K562 (cell line): ENCODE measurements at regions not wholly inside any gene's neighbourhood (a gene's known extent, or its start where the extent isn't known, plus 50 kb on each side); places are given as distances from the start of the nearest gene placed in this dataset.

Experiments
- ATAC-seq: fragments of 200-7000 bp; cut with Tn5 transposase; 3 replicates; pipeline ENCODE4 v1.9.1; 2020; ENCODE audit warnings: moderate library complexity
- BruUV-seq: library from RNA; stranded (reverse); fragments of 400-500 nt; replicated peaks from 2 replicates; lab custom pipeline; 2021; lab: Mats Ljungman, UMichigan
- CTCF ChIA-PET: fragments of 300-600 bp; formaldehyde crosslinking; extraction: SDS; loops from one replicate; lab custom pipeline; 2021; ENCODE audit warnings: low intra/inter-chr PET ratio; lab: Yijun Ruan, JAX
- POLR2A ChIA-PET: fragments of 300-600, 350-650 bp; sonication (Branson Sonifier 250); formaldehyde crosslinking; extraction: SDS; loops from one replicate; lab custom pipeline; 2021; ENCODE audit warnings: antibody characterized with exemption, inconsistent platforms; lab: Yijun Ruan, JAX
- DNase-seq, 4 experiments: peaks; one replicate each; pipeline versions ENCODE4 v3.0.0 to v3.0.0-alpha.2; 2011 to 2018; ENCODE audit warnings: low spot score in 3 of 4, mixed read lengths in 3 of 4; ENCODE audit errors: extremely low read depth in 1 of 4
- FAIRE-seq: peaks from 2 replicates; lab custom pipeline; 2011; peaks lifted over from hg19 to GRCh38; lab: Jason Lieb, UNC
- H2AFZ ChIP-seq: 2 replicates; pipeline ENCODE4 v1.6.0; 2011; ENCODE audit warnings: low read depth, low read length, control low read depth, inconsistent platforms
- H3K27ac ChIP-seq: fragments of 200-600 bp; 3 replicates; pipeline ENCODE4 v1.8.0; 2011; ENCODE audit warnings: low read depth, mild to moderate bottlenecking, control low read depth, inconsistent platforms, low read length, moderate library complexity, mixed read lengths; ENCODE audit errors: extremely low read depth
- H3K27me3 ChIP-seq, 2 experiments: fragments of 300-600 bp in 1 of 2; 2 replicates in 1 of 2; 3 replicates in 1 of 2; pipeline versions ENCODE4 v1.6.0 to v1.8.0; 2011; ENCODE audit warnings: inconsistent platforms in 2 of 2, low read length in 2 of 2, mild to moderate bottlenecking in 1 of 2, mixed read lengths in 1 of 2, moderate library complexity in 1 of 2; ENCODE audit not compliant: control insufficient read depth in 2 of 2, insufficient read depth in 2 of 2
- H3K36me3 ChIP-seq: fragments of 300-600 bp; 3 replicates; pipeline ENCODE4 v1.8.0; 2011; ENCODE audit warnings: mild to moderate bottlenecking, low read length, inconsistent platforms; ENCODE audit not compliant: control insufficient read depth, insufficient read depth
- H3K4me1 ChIP-seq, 2 experiments: fragments of 200-600 bp in 1 of 2; replicated peaks in 1 of 2; 2 replicates in 1 of 2; 3 replicates in 1 of 2; pipeline versions ENCODE4 v1.5.1 to v1.8.0; 2011; ENCODE audit warnings: inconsistent platforms in 2 of 2, low read length in 2 of 2, mild to moderate bottlenecking in 1 of 2, mixed read lengths in 1 of 2, moderate library complexity in 1 of 2; ENCODE audit not compliant: control insufficient read depth in 2 of 2, insufficient read depth in 2 of 2
- H3K4me2 ChIP-seq: 2 replicates; pipeline ENCODE4 v1.6.1; 2011; ENCODE audit warnings: low read length, control low read depth, inconsistent platforms, mixed read lengths; ENCODE audit not compliant: insufficient read depth
- H3K4me3 ChIP-seq: fragments of 200-600 bp; sonication (generic), shearing (Covaris generic); 2 replicates; pipeline ENCODE4 v1.5.1; 2016; ENCODE audit warnings: control low read depth, inconsistent platforms
- H3K79me2 ChIP-seq: fragments of 200-600 bp; 3 replicates; pipeline ENCODE4 v1.8.0; 2011; ENCODE audit warnings: low read length, inconsistent platforms; ENCODE audit not compliant: control insufficient read depth, insufficient read depth
- H3K9ac ChIP-seq, 2 experiments: 2 replicates each; pipeline versions ENCODE4 v1.6.0 to v1.6.1; 2011; ENCODE audit warnings: low read depth in 2 of 2, low read length in 2 of 2, control low read depth in 1 of 2, inconsistent platforms in 1 of 2, mild to moderate bottlenecking in 1 of 2, mixed read lengths in 1 of 2; ENCODE audit not compliant: insufficient read depth in 1 of 2
- H3K9me1 ChIP-seq: one replicate; pipeline ENCODE4 v1.6.0; 2011; ENCODE audit warnings: inconsistent platforms, mild to moderate bottlenecking, low read length, moderate library complexity; ENCODE audit not compliant: control insufficient read depth, insufficient read depth
- H3K9me3 ChIP-seq: replicated peaks from 2 replicates; pipeline ENCODE4 v1.5.1; 2011; ENCODE audit warnings: low read depth, low read length, inconsistent platforms; ENCODE audit not compliant: control insufficient read depth, insufficient read depth
- H4K20me1 ChIP-seq: replicated peaks from 2 replicates; pipeline ENCODE4 v1.6.1; 2011; ENCODE audit warnings: low read length, inconsistent platforms, mixed read lengths; ENCODE audit not compliant: control insufficient read depth, insufficient read depth
- BDP1 ChIP-seq: IDR thresholded peaks from 3 replicates; pipeline ENCODE4 v1.6.1; 2011; ENCODE audit not compliant: insufficient read length, insufficient read depth
- EP400 ChIP-seq: fragments of 450-650 bp; IDR thresholded peaks from 2 replicates; pipeline ENCODE4 v1.6.1; 2017; ENCODE audit warnings: antibody characterized with exemption, mild to moderate bottlenecking, moderate library complexity
- FOXP1 ChIP-seq: sonication (generic); formaldehyde crosslinking; IDR thresholded peaks from 2 replicates; pipeline ENCODE4 v1.8.0; 2022; ENCODE audit warnings: mild to moderate bottlenecking, missing genetic modification reagents
- KLF10 ChIP-seq: fragments of 250-450 bp; sonication (Bioruptor Pico); IDR thresholded peaks from 2 replicates; pipeline ENCODE4 v1.6.1; 2021; ENCODE audit warnings: matching md5 sums
- KLF13 ChIP-seq: fragments of 450-650 bp; IDR thresholded peaks from 2 replicates; pipeline ENCODE4 v1.6.1; 2016; ENCODE audit warnings: missing genetic modification characterization, low read depth, mild to moderate bottlenecking, missing compliant biosample characterization, moderate library complexity, borderline replicate concordance
- NFATC3 ChIP-seq: fragments of 450-650 bp; IDR thresholded peaks from 2 replicates; pipeline ENCODE4 v1.6.1; 2017; ENCODE audit warnings: mild to moderate bottlenecking
- NFYB ChIP-seq: IDR thresholded peaks from 2 replicates; pipeline ENCODE4 v1.6.1; 2011; ENCODE audit warnings: mild to moderate bottlenecking, moderate library complexity; ENCODE audit not compliant: insufficient read length; ENCODE audit errors: extremely low read depth
- PHF21A ChIP-seq: fragments of 450-650 bp; IDR thresholded peaks from 2 replicates; pipeline ENCODE4 v1.6.1; 2017; ENCODE audit warnings: low read depth, borderline replicate concordance
- POLR2AphosphoS2 ChIP-seq: IDR thresholded peaks from 2 replicates; pipeline ENCODE4 v1.6.1; 2012; ENCODE audit warnings: low read length, improper control_type of control experiment
- PTBP1 ChIP-seq: fragments of 200-400 bp; formaldehyde crosslinking; IDR thresholded peaks from 2 replicates; pipeline ENCODE4 v1.6.1; 2017; ENCODE audit warnings: low read depth, low read length
- RNF2 ChIP-seq: sonication (generic); IDR thresholded peaks from 2 replicates; pipeline ENCODE4 v1.6.1; 2016
- SIN3B ChIP-seq: fragments of 450-650 bp; IDR thresholded peaks from 2 replicates; pipeline ENCODE4 v1.6.1; 2017; ENCODE audit warnings: low read depth, mild to moderate bottlenecking, moderate library complexity
- TBL1XR1 ChIP-seq, 2 experiments: IDR thresholded peaks; 2 replicates each; pipeline ENCODE4 v1.6.1; 2012; ENCODE audit warnings: improper control_type of control experiment in 2 of 2, low read length in 2 of 2, mild to moderate bottlenecking in 1 of 2
- TSC22D4 ChIP-seq: fragments of 450-650 bp; IDR thresholded peaks from 2 replicates; pipeline ENCODE4 v1.6.1; 2016; ENCODE audit warnings: missing genetic modification characterization, missing biosample characterization, control low read depth
- ZNF449 ChIP-seq: fragments of 250-450 bp; sonication (Bioruptor Pico); IDR thresholded peaks from 2 replicates; pipeline ENCODE4 v1.8.0; 2022; ENCODE audit warnings: moderate library complexity, mild to moderate bottlenecking, inconsistent platforms
- ZNF589 ChIP-seq: fragments of 200-800 bp; sonication (Bioruptor generic); IDR thresholded peaks from 2 replicates; pipeline ENCODE4 v1.6.1; 2016; ENCODE audit warnings: low read depth, missing genetic modification characterization, missing compliant biosample characterization
- WGBS: fragments of 100-300 bp; shearing (Covaris generic); methylation state at CpG from one replicate; pipeline ENCODE4 v1.1.6; 2016; ENCODE audit warnings: low coverage, mixed read lengths; ENCODE audit not compliant: insufficient coverage; ENCODE audit errors: missing lambda C conversion rate; 5-methylcytosine and 5-hydroxymethylcytosine counted together
- in situ Hi-C: fragments of 300-500 bp; cut with MboI; formaldehyde crosslinking; loops from 4 replicates; pipeline ENCODE4 v1.15.0; 2018; ENCODE audit warnings: inconsistent platforms, mixed read lengths
- intact Hi-C: fragments of 100-400 bp; cut with micrococcal nuclease; formaldehyde crosslinking; loops from 2 replicates; pipeline ENCODE4 v1.14.2; 2022

GRCh38 chr1:98222706-98223105 lies 301.9 kb upstream of the DPYD start:
- intact Hi-C loops: no loop called here
- Histone ChIP-seq H3K4me3 (no peak overlapping the region), H3K9me1 (no peaks in the 10 kb centered on the region), H3K27ac (no peak overlapping the region), H3K79me2 (no peaks in the 10 kb centered on the region), H3K9me3 (no peaks in the 10 kb centered on the region; the same call in 1 of the 2 replicates), H3K4me2 (no peak overlapping the region), H3K27me3 (no peaks in the 10 kb centered on the region), H2AFZ (no peak overlapping the region), H3K9ac (no peak overlapping the region), H4K20me1 (no peaks in the 10 kb centered on the region), H3K4me1 (no peaks in the 10 kb centered on the region), H3K36me3 (no peaks in the 10 kb centered on the region)
- BruUV-seq: no TSS peak
- ATAC-seq (no peak), DNase-seq (no peak), FAIRE-seq (no peak)
- in situ Hi-C loops: no loop called here
- POLR2A ChIA-PET: no interaction called here
- CTCF ChIA-PET: no interaction called here
- 0% methylated on average over 1 of the region's 1 CpG for WGBS
- no peak for TF ChIP-seq SIN3B
- TF ChIP-seq KLF10 (CRISPR knock-in tag): no peak
- no peak for TF ChIP-seq BDP1
- no peak for TF ChIP-seq TBL1XR1 (IDR thresholded peaks at IDR 0.05; ENCODE audit: low read length in 2 of 2)
- no peak for TF ChIP-seq RNF2
- TF ChIP-seq TSC22D4 (tag): no peak
- TF ChIP-seq FOXP1 (CRISPR knock-in tag): no peak
- no peak for TF ChIP-seq EP400
- no peak for TF ChIP-seq KLF13
- TF ChIP-seq NFATC3: no peak
- TF ChIP-seq ZNF589 (CRISPR knock-in tag): no peak
- no peak for TF ChIP-seq POLR2AphosphoS2
- TF ChIP-seq ZNF449: no peak
- TF ChIP-seq PTBP1: no peak
- TF ChIP-seq NFYB: no peak
- no peak for TF ChIP-seq PHF21A
- TF ChIP-seq, all 486 proteins: peak for 0
